WERI-Rb-1 (cell line): ENCODE measurements at regions not wholly inside any gene's neighbourhood (a gene's known extent, or its start where the extent isn't known, plus 50 kb on each side); places are given as distances from the start of the nearest gene placed in this dataset.

Experiments
- DNase-seq: peaks from one replicate; pipeline ENCODE4 v3.0.0-alpha.2; 2020
- H3K27ac ChIP-seq: fragments of 250-450 bp; sonication (Bioruptor Pico); 2 replicates; pipeline ENCODE4 v1.5.1; 2020; ENCODE audit warnings: mild to moderate bottlenecking, moderate library complexity
- H3K27me3 ChIP-seq: fragments of 250-450 bp; sonication (Bioruptor Pico); 2 replicates; pipeline ENCODE4 v1.5.1; 2021; ENCODE audit warnings: mild to moderate bottlenecking, low read depth, moderate library complexity; ENCODE audit not compliant: insufficient read depth, severe bottlenecking
- H3K36me3 ChIP-seq: fragments of 250-450 bp; sonication (Bioruptor Pico); 2 replicates; pipeline ENCODE4 v1.5.1; 2020; ENCODE audit warnings: mild to moderate bottlenecking, moderate library complexity
- H3K4me3 ChIP-seq: 2 replicates; pipeline ENCODE4 v1.5.1; 2011; ENCODE audit warnings: low read depth, mild to moderate bottlenecking, control low read depth, low read length
- H3K9me3 ChIP-seq: fragments of 250-450 bp; sonication (Bioruptor Pico); 2 replicates; pipeline ENCODE4 v1.5.1; 2021; ENCODE audit warnings: mild to moderate bottlenecking, moderate library complexity; ENCODE audit not compliant: severe bottlenecking
- TF ChIP-seq, protein P1 (sequence below): IDR thresholded peaks from 2 replicates; pipeline ENCODE4 v1.5.1; 2011; ENCODE audit warnings: low read depth, mild to moderate bottlenecking, control low read depth, inconsistent platforms, low read length

DNA sequence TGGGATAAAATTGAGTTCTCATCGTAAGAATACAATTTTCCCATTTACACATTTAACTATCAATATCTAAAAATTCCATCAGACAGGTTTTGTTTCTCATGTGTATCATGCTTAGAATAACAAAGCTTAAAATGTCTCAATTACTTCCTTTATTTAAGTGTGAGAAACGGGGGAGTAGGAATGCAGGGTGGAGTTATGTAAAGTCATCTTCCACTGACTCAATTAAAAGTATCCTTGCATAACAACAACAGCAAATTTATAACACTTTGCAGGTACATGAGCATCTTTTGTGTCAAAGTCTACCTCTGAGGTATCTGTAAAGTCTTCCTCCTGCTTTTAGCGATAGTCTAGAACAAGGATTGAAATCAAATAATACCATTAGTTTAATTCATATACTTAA, 327.1 kb downstream of the EPHA4 start:
- TF ChIP-seq, protein P1, sequence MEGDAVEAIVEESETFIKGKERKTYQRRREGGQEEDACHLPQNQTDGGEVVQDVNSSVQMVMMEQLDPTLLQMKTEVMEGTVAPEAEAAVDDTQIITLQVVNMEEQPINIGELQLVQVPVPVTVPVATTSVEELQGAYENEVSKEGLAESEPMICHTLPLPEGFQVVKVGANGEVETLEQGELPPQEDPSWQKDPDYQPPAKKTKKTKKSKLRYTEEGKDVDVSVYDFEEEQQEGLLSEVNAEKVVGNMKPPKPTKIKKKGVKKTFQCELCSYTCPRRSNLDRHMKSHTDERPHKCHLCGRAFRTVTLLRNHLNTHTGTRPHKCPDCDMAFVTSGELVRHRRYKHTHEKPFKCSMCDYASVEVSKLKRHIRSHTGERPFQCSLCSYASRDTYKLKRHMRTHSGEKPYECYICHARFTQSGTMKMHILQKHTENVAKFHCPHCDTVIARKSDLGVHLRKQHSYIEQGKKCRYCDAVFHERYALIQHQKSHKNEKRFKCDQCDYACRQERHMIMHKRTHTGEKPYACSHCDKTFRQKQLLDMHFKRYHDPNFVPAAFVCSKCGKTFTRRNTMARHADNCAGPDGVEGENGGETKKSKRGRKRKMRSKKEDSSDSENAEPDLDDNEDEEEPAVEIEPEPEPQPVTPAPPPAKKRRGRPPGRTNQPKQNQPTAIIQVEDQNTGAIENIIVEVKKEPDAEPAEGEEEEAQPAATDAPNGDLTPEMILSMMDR: no peak
- Histone ChIP-seq H3K9me3 (no peaks in the 10 kb centered on the region), H3K36me3 (no peaks in the 10 kb centered on the region), H3K27ac (no peak overlapping the region), H3K4me3 (no peak overlapping the region), H3K27me3 (no peaks in the 10 kb centered on the region)
- no peak for DNase-seq

DNA sequence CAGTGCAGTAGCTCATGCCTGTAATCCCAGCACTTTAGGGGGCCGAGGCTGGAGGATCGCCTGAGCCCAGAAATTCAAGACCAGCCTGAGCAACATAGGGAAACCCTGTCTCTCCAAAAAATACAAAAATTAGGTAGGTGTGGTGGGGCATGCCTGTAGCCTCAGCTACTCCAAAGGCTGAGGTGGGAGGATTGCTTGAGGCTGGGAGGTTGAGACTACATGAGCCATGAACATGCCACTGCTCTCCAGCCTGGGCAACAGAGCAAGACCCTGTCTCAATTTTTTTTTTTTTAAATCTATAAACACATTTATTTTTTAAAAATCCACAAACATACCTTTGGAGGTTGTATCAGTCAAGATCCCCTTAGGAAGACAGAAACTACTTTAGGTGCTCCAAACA, 326.3 kb downstream of the EPHA4 start:
- TF ChIP-seq, protein P1: no peak
- Histone ChIP-seq H3K36me3 (no peaks in the 10 kb centered on the region), H3K4me3 (no peak overlapping the region), H3K9me3 (no peaks in the 10 kb centered on the region), H3K27ac (no peak overlapping the region), H3K27me3 (no peaks in the 10 kb centered on the region)
- no peak for DNase-seq

DNA sequence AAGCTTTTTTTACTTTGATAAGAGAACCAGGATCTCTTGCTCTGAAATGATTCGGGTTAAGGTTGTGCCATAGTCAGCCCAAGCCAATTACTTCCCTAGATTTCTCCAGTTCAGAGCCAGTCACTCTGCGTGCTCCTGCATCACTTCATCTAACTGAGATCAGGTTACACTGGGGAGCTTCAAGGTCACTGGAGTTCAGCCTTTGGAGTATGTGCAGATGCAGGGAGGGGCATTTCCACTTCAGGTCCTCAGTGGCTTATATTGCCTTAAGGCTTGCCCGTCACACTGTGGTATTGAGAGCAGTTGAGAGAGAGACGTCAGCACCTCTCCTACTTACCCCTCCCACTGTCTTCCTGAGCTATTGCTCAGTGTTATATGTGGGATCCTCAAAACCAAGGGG, 317.8 kb downstream of the EPHA4 start:
- H3K9me3 ChIP-seq: no peaks in the 10 kb centered on the region
- no peaks in the 10 kb centered on the region for H3K27me3 ChIP-seq
- no peak overlapping the region for H3K27ac ChIP-seq
- TF ChIP-seq, protein P1: no peak
- no peak for DNase-seq
- H3K36me3 ChIP-seq: no peaks in the 10 kb centered on the region
- no peak overlapping the region for H3K4me3 ChIP-seq

DNA sequence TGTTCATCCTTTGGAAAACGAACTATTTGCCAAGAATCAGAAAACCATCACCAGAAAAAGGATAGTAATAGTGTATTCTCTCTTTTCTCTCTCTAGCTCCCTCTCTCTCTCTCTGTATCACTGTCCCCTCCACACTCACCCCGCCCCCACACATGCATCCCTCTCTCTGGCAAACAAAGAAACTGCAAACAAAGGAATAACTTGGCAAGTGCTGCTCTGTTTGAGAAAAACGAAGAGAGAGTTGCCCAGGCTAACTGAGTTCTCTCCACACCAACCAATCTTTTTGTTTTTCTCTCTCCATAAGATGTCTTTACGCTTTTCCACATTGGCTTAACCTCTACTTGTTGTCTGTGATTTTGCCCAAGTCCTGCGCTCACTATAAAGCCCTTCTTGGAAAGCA, 316.2 kb downstream of the EPHA4 start:
- no peak overlapping the region for H3K4me3 ChIP-seq
- H3K27me3 ChIP-seq: no peaks in the 10 kb centered on the region
- DNase-seq: no peak
- no peaks in the 10 kb centered on the region for H3K9me3 ChIP-seq
- no peak overlapping the region for H3K27ac ChIP-seq
- H3K36me3 ChIP-seq: no peaks in the 10 kb centered on the region
- TF ChIP-seq, protein P1: no peak

DNA sequence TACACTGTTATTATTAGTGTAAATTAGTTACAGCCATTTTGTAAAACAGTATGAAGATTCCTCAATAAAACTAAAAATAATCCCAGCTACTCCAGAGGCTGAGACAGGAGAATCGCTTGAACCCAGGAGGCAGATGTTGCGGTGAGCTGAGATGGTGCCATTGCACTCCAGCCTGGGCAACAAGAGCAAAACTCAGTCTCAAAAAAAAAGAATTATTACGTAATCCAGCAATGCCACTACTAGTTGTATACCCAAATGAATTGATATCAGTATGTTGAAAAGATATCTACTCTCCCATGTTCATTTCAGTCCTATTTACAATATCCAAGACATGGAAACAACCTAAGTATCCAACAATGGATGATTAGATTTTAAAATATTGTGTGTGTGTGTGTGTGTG, 313.6 kb downstream of the EPHA4 start:
- no peaks in the 10 kb centered on the region for H3K9me3 ChIP-seq
- TF ChIP-seq, protein P1: no peak
- no peaks in the 10 kb centered on the region for H3K27me3 ChIP-seq
- H3K27ac ChIP-seq: no peak overlapping the region
- H3K4me3 ChIP-seq: no peak overlapping the region
- H3K36me3 ChIP-seq: no peaks in the 10 kb centered on the region
- DNase-seq: no peak

DNA sequence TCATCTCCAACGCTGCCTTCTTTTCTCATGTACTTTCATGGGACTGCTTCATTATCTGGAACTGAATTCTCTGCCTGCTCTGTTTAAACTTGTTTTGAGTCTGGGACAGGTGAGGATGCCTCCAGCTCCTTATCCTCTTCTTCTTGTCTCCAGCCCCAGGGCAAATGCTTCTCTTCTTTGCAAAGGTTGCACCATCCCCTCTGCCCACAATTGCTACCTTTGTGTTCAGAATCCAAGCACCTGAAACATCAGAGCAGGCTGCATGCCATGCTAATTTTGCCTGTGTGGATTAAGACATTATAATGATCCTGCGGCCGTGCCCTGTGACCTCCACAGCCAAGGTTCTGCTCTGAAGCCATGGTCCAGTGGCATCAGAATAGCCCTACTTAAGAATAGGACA, 309.5 kb downstream of the EPHA4 start:
- TF ChIP-seq, protein P1: no peak

More for the DNA sequence above, 309.5 kb downstream of the EPHA4 start:
- no peaks in the 10 kb centered on the region for H3K36me3 ChIP-seq
- no peaks in the 10 kb centered on the region for H3K27me3 ChIP-seq
- H3K4me3 ChIP-seq: no peak overlapping the region
- H3K9me3 ChIP-seq: no peaks in the 10 kb centered on the region
- no peak for DNase-seq
- no peak overlapping the region for H3K27ac ChIP-seq
